GM21526 (cell line): ENCODE measurements at regions not wholly inside any gene's neighbourhood (a gene's known extent, or its start where the extent isn't known, plus 50 kb on each side); places are given as distances from the start of the nearest gene placed in this dataset.
"Not testable (repeated sequence)": the region's sequence is repeated elsewhere in the genome, so short reads cannot be mapped to it uniquely, and the experiment has no call there.

ENCODE experiments used
- ATAC-seq: cut with Tn5 transposase; IDR thresholded peaks from one replicate; pipeline ENCODE4 v1.9.1; 2021; ENCODE audit warnings: moderate library complexity; ENCODE audit not compliant: unreplicated experiment, low FRiP score

GRCh38 chr2:107684421-107684820 is 142.3 kb upstream of the RGPD4 start:
- no peak for ATAC-seq

GRCh38 chr2:107685421-107685986 is 141.2 kb upstream of the RGPD4 start:
- ATAC-seq, result no peak

- ATAC-seq, result no peak
Observed at GRCh38 chr2:107687073-107687472, 139.6 kb upstream of the RGPD4 start.

- ATAC-seq, result no peak
Observed at GRCh38 chr2:107688135-107688534, 138.6 kb upstream of the RGPD4 start.

GRCh38 chr2:107693604-107694003 is 133.1 kb upstream of the RGPD4 start:
- ATAC-seq, result no peak

- ATAC-seq, result no peak
Observed at GRCh38 chr2:107694667-107695066, 132.0 kb upstream of the RGPD4 start.

- no peak for ATAC-seq
Observed at GRCh38 chr2:107697385-107697784, 129.3 kb upstream of the RGPD4 start.

- ATAC-seq, result no peak
Observed at GRCh38 chr2:107698861-107699260, 127.8 kb upstream of the RGPD4 start.

GRCh38 chr2:107700073-107700472 is 126.6 kb upstream of the RGPD4 start:
- no peak for ATAC-seq

GRCh38 chr2:107711941-107712340 is 114.8 kb upstream of the RGPD4 start:
- ATAC-seq, result no peak

- ATAC-seq, result peak; percentile 82
Observed at GRCh38 chr2:107712857-107713256, 113.8 kb upstream of the RGPD4 start.

GRCh38 chr2:107717661-107718060 is 109.0 kb upstream of the RGPD4 start:
- ATAC-seq, result no peak

GRCh38 chr2:107719141-107719540 is 107.6 kb upstream of the RGPD4 start:
- no peak for ATAC-seq

- no peak for ATAC-seq
Observed at GRCh38 chr2:107719836-107720235, 106.9 kb upstream of the RGPD4 start.

GRCh38 chr2:107721178-107721577 is 105.5 kb upstream of the RGPD4 start:
- no peak for ATAC-seq

GRCh38 chr2:107721586-107721985 is 105.1 kb upstream of the RGPD4 start:
- no peak for ATAC-seq

GRCh38 chr2:107725824-107726223 is 100.9 kb upstream of the RGPD4 start:
- ATAC-seq, result not testable (repeated sequence)

GRCh38 chr2:107727318-107727717 is 99.4 kb upstream of the RGPD4 start:
- no peak for ATAC-seq

GRCh38 chr2:107728586-107728985 is 98.1 kb upstream of the RGPD4 start:
- ATAC-seq, result no peak

GRCh38 chr2:107729440-107729839 is 97.3 kb upstream of the RGPD4 start:
- no peak for ATAC-seq

- no peak for ATAC-seq
Observed at GRCh38 chr2:107730898-107731297, 95.8 kb upstream of the RGPD4 start.

GRCh38 chr2:107731435-107731834 is 95.3 kb upstream of the RGPD4 start:
- ATAC-seq, result no peak

- no peak for ATAC-seq
Observed at GRCh38 chr2:107735201-107735600, 91.5 kb upstream of the RGPD4 start.
